Activated CD4-positive, alpha-beta T cell treated with anti-CD3 and anti-CD28 coated beads, Interleukin-2, amount 10 ng/mL, durations not matched to agents 7 days and 5 days (primary cell): ENCODE measurements at regions not wholly inside any gene's neighbourhood (a gene's known extent, or its start where the extent isn't known, plus 50 kb on each side); places are given as distances from the start of the nearest gene placed in this dataset.

Experiments
- CTCF ChIA-PET: fragments of 350-600 bp; sonication (Branson Sonifier 250); formaldehyde crosslinking; loops from one replicate; lab custom pipeline; 2021; ENCODE audit warnings: antibody characterized with exemption; lab: Charles Lee
- POLR2A ChIA-PET: fragments of 350-600 bp; sonication (Branson Sonifier 250); formaldehyde crosslinking; loops from one replicate; lab custom pipeline; 2021; ENCODE audit warnings: antibody characterized with exemption; lab: Charles Lee
- DNase-seq: peaks from one replicate; pipeline ENCODE4 v3.0.0-alpha.2; 2020
- H3K27ac Mint-ChIP-seq: one replicate; pipeline ENCODE4 v1.8.0; 2021; ENCODE audit warnings: mild to moderate bottlenecking, moderate library complexity, mixed read lengths
- H3K27me3 Mint-ChIP-seq: one replicate; pipeline ENCODE4 v1.8.0; 2021; ENCODE audit warnings: mixed read lengths
- H3K36me3 Mint-ChIP-seq: one replicate; pipeline ENCODE4 v1.8.0; 2021; ENCODE audit warnings: low read depth, mixed read lengths
- H3K4me1 Mint-ChIP-seq: one replicate; pipeline ENCODE4 v1.8.0; 2021; ENCODE audit warnings: mixed read lengths
- H3K4me3 Mint-ChIP-seq: one replicate; pipeline ENCODE4 v1.8.0; 2021; ENCODE audit warnings: mild to moderate bottlenecking, moderate library complexity, mixed read lengths
- H3K9me3 Mint-ChIP-seq: one replicate; pipeline ENCODE4 v1.8.0; 2021; ENCODE audit warnings: mixed read lengths

GRCh38 chr1:82045221-82045620, 244.5 kb downstream of the ADGRL2 start:
- H3K4me1 Mint-ChIP-seq = no peaks in the 10 kb centered on the region
- H3K9me3 Mint-ChIP-seq = no peaks in the 10 kb centered on the region

GRCh38 chr1:82044536-82044935, 243.8 kb downstream of the ADGRL2 start:
- H3K27me3 Mint-ChIP-seq = no peaks in the 10 kb centered on the region
- H3K27ac Mint-ChIP-seq = no peak overlapping the region
- no peaks in the 10 kb centered on the region for H3K9me3 Mint-ChIP-seq
- no peak overlapping the region for H3K4me3 Mint-ChIP-seq
- no peak for DNase-seq
- no peaks in the 10 kb centered on the region for H3K36me3 Mint-ChIP-seq
- CTCF ChIA-PET = no interaction called here
- POLR2A ChIA-PET = no interaction called here
- H3K4me1 Mint-ChIP-seq = no peaks in the 10 kb centered on the region

More at GRCh38 chr1:82045221-82045620, 244.5 kb downstream of the ADGRL2 start:
- no peak overlapping the region for H3K4me3 Mint-ChIP-seq
- POLR2A ChIA-PET = no interaction called here
- CTCF ChIA-PET = no interaction called here
- H3K36me3 Mint-ChIP-seq = no peaks in the 10 kb centered on the region
- no peak overlapping the region for H3K27ac Mint-ChIP-seq
- H3K27me3 Mint-ChIP-seq = no peaks in the 10 kb centered on the region
- no peak for DNase-seq

GRCh38 chr1:82044111-82044510, 243.4 kb downstream of the ADGRL2 start:
- Mint-ChIP-seq H3K9me3 (no peaks in the 10 kb centered on the region), H3K27me3 (no peaks in the 10 kb centered on the region), H3K27ac (no peak overlapping the region), H3K4me3 (no peak overlapping the region), H3K36me3 (no peaks in the 10 kb centered on the region), H3K4me1 (no peaks in the 10 kb centered on the region)
- CTCF ChIA-PET = no interaction called here
- POLR2A ChIA-PET = no interaction called here
- no peak for DNase-seq

GRCh38 chr1:82042306-82043060, 241.7 kb downstream of the ADGRL2 start:
- DNase-seq = no peak
- no peaks in the 10 kb centered on the region for H3K36me3 Mint-ChIP-seq
- H3K27ac Mint-ChIP-seq = no peak overlapping the region
- no peaks in the 10 kb centered on the region for H3K27me3 Mint-ChIP-seq
- no peak overlapping the region for H3K4me3 Mint-ChIP-seq
- H3K9me3 Mint-ChIP-seq = no peaks in the 10 kb centered on the region
- POLR2A ChIA-PET = no interaction called here
- CTCF ChIA-PET = no interaction called here
- H3K4me1 Mint-ChIP-seq = no peaks in the 10 kb centered on the region
